HG02623 (cell line): ENCODE measurements at regions not wholly inside any gene's neighbourhood (a gene's known extent, or its start where the extent isn't known, plus 50 kb on each side); places are given as distances from the start of the nearest gene placed in this dataset.

Experiments
- ATAC-seq: cut with Tn5 transposase; IDR thresholded peaks from one replicate; pipeline ENCODE4 v1.9.1; 2021; ENCODE audit warnings: moderate library complexity; ENCODE audit not compliant: unreplicated experiment

GRCh38 chr11:116563028-116563711, 209.6 kb downstream of the BUD13 start:
- ATAC-seq = no peak

DNA sequence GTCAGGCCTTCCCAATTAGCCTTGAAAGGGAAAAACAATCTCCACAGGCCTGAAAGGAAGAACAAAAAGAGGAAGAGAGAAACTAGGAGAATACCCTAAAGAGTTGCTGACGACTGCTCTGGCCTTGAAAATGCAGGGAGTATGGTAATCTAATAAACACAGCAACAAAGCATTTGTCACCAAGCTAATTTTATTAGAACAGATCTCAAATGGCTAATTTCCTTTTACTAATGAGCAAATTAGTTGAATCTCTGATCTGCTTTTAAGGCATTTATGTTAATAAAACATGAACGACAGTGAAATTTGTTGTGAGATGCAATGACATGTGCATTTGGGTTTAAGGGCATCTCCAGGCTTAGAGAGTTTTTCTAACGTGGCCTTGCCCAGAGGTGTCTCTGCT, 212.2 kb downstream of the BUD13 start:
- ATAC-seq = no peak

- no peak for ATAC-seq
Observed at GRCh38 chr11:116558504-116559211, 214.1 kb downstream of the BUD13 start.

DNA sequence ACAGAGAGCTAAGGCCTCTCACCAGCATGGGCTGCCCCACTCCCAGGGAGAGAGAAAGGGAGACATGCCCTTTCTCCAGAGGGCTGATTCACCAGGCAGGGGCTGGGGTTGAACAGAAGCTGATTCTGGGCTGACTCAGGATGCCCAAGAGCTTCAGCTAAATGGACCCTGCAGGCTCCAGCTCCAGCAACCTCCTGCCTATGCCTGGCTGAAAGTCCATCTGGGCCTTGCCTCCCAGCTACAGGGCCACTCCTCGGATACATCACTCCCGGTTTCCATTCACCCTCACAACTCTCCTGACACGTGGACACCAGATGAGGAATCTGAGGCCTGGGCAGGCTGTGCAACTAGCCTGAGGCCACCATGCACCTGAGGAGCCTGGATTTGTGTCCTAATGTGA, 215.5 kb downstream of the BUD13 start:
- ATAC-seq = no peak

DNA sequence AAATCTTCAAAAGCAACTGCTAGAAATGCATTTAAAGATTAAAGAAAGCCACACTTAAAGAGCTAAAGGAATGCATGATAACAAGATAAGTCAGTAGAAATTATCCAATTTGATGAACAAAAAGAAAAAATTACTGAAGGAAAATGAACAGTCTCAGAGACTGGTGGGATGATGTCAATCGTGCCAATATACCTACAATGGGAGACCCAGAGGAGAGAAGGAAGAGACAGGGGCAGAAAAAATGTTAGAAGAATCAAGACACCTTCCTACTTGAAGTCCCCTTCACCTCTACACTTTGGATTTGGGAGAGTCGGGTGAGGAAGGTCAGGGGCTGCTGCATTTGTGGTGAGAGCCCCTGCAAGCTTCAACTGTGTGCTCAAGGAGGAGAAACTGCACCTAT, 216.3 kb downstream of the BUD13 start:
- ATAC-seq = no peak

- no peak for ATAC-seq
Observed at GRCh38 chr11:116553482-116553881, 219.3 kb downstream of the BUD13 start.

GRCh38 chr11:116551576-116551975, 221.2 kb downstream of the BUD13 start:
- no peak for ATAC-seq

DNA sequence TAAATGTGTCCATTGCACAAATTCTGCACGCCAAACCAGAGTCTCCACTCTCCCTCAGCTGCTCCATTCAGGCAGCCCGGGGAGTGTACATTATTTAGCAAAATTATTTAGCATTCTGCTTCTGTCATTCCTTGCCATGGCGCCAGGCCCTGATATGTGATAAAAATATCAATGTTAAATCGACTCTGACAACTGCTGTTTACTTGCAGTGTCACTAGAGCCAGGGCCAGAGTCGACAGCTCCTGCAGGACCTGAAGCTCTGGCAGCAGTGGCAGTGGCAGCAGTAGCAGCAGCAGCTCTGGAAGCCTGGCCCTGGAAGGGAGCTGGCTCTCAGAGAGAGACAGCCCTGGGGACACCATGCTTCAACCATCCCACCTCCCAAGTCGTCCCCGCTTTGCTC, 224.5 kb downstream of the BUD13 start:
- no peak for ATAC-seq

DNA sequence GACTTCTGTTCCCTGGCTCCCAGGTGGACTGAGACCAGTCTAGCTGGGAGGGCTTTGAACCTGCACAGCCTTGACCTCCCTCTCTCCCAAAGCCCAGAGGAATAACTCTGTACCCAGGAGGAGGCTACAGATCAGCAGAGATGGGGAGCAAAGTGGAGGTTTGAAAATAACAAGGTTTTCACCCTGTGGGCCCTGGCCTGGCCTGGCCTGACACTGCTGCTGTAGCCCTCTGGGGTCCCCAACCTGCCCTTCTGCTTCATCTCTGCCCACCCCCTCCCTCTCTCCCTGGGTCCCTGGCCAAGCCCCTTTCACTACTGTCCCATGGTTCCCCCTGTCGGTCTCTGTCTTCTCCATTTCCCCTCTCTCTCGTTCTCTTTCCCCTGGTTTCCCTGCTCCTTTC, 225.2 kb downstream of the BUD13 start:
- ATAC-seq = no peak

DNA sequence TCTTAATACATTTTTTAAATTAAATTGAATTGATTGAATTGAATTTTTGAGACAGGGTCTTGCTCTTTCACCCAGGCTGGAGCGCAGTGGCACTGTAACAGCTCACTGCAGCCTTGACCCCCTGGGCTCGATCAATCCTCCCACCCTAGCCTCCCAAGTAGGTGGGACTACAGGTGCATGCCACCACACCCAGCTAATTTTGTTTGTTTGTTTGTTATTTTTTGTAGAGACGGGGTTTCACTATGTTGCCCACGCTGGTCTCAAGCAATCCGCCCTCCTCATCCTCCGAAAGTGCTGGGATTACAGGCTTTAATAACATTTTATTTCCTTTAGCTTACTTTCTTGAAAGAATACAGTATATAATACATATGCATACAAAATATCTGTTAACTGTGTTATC, 226.9 kb downstream of the BUD13 start:
- no peak for ATAC-seq

- no peak for ATAC-seq
Observed at GRCh38 chr11:116544721-116545120, 228.1 kb downstream of the BUD13 start.

- ATAC-seq = no peak
Observed at GRCh38 chr11:116543911-116544475, 228.8 kb downstream of the BUD13 start.

DNA sequence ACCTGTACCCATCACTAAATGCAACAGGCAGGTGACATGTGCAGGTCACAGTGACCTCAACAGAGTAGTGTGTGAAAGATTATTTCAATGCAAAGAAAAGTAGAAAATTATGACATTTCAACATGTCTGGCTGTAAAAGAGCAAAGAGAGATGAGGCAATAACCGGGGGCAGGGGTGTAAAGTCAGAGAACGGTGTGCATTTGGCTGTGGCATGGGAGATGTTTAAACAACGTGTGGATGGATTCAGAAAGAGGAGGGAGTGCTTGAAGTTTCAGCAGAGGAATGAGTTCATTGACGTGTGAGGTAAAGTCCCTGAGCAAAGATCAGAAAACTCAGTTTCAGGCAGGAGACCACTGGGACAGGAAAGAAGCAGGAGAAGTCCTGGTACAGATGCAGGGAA, 229.7 kb downstream of the BUD13 start:
- no peak for ATAC-seq

DNA sequence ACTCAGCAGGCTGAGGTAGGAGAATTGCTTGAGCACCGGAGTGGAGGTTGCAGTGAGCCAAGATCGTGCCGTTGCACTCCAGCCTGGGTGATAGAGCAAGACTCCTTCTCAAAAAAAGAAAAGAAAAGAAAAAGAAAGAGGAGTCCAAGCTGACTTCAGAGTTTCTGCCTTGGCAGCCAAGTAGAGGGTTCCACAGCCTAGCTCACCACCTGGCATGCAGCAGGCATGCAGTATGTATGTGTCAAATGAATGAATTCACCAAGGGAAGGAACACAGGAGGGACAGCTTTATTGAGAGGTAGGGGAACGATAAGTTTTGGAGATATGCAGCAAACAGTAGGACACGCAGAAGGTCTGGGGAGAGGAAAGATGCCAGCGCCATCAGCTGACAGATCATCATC, 230.4 kb downstream of the BUD13 start:
- no peak for ATAC-seq

DNA sequence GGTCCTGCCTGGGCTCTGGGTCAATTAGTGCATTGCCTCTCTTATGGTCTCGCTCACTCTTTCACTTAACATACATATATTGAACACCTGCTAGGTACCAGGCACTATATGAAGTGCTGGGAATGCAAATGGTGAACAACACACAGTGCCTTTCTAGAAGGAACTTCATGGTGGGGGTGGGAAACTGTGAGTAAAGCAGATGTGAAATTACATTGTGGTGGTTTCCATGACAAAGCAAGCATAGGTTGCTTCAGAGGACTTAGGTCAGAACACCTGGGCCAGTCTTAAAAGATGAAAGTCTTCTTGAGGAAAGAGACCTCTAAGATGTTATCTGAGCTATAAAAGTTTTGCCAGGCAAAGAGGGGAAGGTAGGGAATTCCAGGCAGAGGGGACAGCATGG, 231.3 kb downstream of the BUD13 start:
- no peak for ATAC-seq

DNA sequence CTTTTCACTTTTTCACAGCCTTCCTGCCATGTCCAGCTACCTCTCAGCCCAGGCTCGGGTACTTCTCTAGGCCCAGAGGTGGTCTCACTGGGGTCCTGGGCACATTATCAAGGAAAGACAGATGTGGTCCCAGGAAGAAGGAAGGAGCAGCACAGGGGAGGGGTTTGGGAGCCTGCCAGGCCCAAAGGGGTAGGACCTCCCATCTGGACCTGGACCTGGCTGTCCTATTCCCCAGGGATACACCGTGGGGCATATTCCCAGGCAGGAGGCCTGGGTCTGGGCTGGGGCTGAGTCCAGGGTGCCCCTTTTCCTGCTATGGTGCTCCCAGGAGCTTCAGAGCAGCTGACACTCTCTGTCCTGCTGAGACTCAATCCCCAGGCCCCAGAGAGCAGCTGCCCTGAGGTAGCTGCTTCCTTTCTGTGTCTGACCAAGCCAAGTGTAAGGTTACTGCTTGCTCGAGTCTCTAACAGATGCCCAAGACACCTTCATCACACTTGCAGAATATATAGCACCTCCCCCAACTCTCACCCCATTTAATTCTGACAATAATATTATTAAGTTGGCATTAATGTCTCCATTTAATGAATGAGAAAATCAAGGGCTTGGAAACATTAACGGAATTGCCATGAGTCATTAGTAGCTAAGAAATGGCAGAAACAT, 232.0 kb downstream of the BUD13 start:
- ATAC-seq = no peak

GRCh38 chr11:116539836-116540418, 232.9 kb downstream of the BUD13 start:
- ATAC-seq = no peak

DNA sequence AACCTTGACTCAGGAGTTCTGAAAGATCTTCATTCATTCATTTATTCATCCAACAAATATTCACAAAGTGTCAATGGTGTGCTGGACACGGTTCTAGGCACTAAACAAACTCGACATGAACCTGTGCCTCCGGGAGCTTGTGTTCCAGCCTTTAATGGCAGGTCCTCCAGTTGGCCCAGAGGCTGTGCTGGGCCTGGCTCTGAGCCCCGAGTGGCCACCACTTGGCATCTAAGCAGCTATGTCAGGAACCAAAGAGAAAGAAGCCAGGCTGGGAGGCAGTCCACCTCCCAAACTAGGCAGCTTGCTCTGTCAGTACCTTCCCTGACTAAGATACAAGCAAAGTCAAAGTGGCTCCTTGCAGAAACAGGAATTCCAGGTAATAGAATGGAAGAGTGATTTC, 233.6 kb downstream of the BUD13 start:
- no peak for ATAC-seq

DNA sequence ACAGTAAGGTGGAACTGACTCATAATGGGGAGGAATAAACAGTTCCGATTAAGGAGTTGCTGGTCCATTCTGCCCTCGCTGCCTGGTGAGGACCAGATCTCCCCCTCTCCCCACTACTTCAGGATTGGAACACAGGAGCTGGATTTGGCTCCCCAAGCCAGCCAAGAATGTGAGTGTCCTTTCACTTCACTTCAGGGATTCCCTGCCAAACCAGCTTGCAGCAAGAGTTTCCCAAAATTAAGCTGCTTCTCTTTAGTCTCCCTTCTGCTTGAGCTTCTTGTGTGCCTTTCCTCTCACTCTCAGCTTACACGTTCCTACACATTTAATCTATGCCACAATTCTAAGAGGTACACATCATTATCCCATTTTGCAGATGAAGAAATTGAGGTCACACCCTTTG, 234.1 kb downstream of the BUD13 start:
- no peak for ATAC-seq

DNA sequence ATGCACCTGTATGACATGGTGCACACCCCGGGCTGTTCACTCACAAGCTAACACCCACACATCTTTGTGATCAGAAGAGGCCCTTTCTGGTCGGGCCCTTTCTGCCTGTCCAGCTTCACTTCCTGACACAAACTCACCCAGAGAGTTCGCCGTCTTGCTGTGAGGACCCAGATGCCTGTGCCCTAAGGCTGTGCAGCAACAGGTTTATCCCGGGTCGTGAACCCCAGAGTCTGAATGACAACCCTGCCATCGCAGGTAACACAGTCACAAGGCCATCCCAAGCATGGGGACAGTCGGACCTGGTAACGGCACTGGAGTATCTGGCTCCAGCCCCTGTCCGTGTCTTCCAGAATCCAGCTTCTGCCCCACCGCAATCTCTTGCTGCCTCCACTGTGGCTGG, 235.1 kb downstream of the BUD13 start:
- ATAC-seq = no peak

DNA sequence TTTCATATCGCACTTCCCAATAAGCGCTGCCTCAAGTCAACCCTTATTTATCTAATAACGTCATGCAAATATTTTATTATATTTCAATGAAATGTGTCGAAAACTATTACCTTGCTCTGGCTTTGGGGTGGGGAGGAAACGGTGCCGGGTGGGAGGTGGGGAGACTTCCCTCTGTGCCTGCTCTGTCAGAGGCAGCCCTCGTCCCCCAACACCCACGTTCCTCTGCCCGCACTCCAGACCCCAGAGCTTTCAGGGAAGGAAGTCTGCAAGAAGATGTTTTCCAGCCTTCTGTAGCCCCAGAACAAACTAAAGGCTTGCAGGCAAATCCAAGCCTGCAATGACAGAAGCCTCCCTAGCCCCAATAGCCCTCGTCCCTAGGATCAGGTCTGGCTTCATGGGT, 235.7 kb downstream of the BUD13 start:
- no peak for ATAC-seq

DNA sequence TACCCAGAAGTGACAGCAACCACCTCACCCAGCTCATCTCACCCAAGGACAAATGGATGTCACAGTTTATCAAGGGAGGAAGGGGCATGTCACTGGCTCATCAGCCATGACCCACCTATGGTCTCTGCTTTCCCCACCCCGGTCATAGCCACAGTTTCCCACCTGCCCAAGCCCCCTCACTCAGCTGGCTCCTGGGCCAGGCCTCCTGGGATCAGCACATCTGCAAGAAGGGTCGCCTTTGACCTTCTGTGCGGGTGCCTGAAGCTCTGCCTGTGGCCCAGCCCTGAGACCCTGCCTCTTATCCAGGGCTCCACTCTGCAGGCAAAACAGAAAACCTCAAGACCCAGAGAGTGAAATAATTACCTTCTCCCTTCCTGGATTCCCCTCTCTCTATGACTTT, 236.4 kb downstream of the BUD13 start:
- no peak for ATAC-seq
